GM19043 (cell line): ENCODE measurements at regions not wholly inside any gene's neighbourhood (a gene's known extent, or its start where the extent isn't known, plus 50 kb on each side); places are given as distances from the start of the nearest gene placed in this dataset.
"Not testable (repeated sequence)": the region's sequence is repeated elsewhere in the genome, so short reads cannot be mapped to it uniquely, and the experiment has no call there.

ENCODE experiments used
- ATAC-seq: cut with Tn5 transposase; IDR thresholded peaks from one replicate; pipeline ENCODE4 v1.9.1; 2021; ENCODE audit warnings: low read depth; ENCODE audit not compliant: unreplicated experiment

GRCh38 chr2:11949732-11950523 is 203.5 kb downstream of the LPIN1 start:
- ATAC-seq, result no peak

- no peak for ATAC-seq
Observed at GRCh38 chr2:11950896-11951295, 204.5 kb downstream of the LPIN1 start.

- not testable (repeated sequence) for ATAC-seq
Observed at GRCh38 chr2:11951492-11951891, 205.1 kb downstream of the LPIN1 start.

- no peak for ATAC-seq
Observed at GRCh38 chr2:11953258-11953657, 206.8 kb downstream of the LPIN1 start.

GRCh38 chr2:11955314-11955713 is 208.9 kb downstream of the LPIN1 start:
- ATAC-seq, result no peak

- ATAC-seq, result no peak
Observed at GRCh38 chr2:11955884-11956291, 209.5 kb downstream of the LPIN1 start.

GRCh38 chr2:11962707-11963328 is 216.4 kb downstream of the LPIN1 start:
- ATAC-seq, result no peak

- ATAC-seq, result no peak
Observed at GRCh38 chr2:11963966-11964365, 217.5 kb downstream of the LPIN1 start.

GRCh38 chr2:11967946-11968465 is 221.6 kb downstream of the LPIN1 start:
- ATAC-seq, result no peak

GRCh38 chr2:11968521-11968920 is 222.1 kb downstream of the LPIN1 start:
- no peak for ATAC-seq

GRCh38 chr2:11969774-11970173 is 223.3 kb downstream of the LPIN1 start:
- no peak for ATAC-seq

- no peak for ATAC-seq
Observed at GRCh38 chr2:11974573-11974972, 228.1 kb downstream of the LPIN1 start.

- no peak for ATAC-seq
Observed at GRCh38 chr2:11975373-11975772, 228.9 kb downstream of the LPIN1 start.

GRCh38 chr2:11976073-11976472 is 229.6 kb downstream of the LPIN1 start:
- no peak for ATAC-seq

- no peak for ATAC-seq
Observed at GRCh38 chr2:11977766-11978524, 231.5 kb downstream of the LPIN1 start.

- no peak for ATAC-seq
Observed at GRCh38 chr2:11980809-11981208, 234.4 kb downstream of the LPIN1 start.

GRCh38 chr2:11983401-11983800 is 237.0 kb downstream of the LPIN1 start:
- no peak for ATAC-seq

GRCh38 chr2:11983870-11984269 is 237.4 kb downstream of the LPIN1 start:
- ATAC-seq, result no peak

- ATAC-seq, result no peak
Observed at GRCh38 chr2:11984316-11985158, 238.1 kb downstream of the LPIN1 start.

- no peak for ATAC-seq
Observed at GRCh38 chr2:11985817-11986566, 239.6 kb downstream of the LPIN1 start.
